ENCODE measurements at regions not wholly inside any gene's neighbourhood (a gene's known extent, or its start where the extent isn't known, plus 50 kb on each side); places are given as distances from the start of the nearest gene placed in this dataset.

GRCh38 chr2:107428781-107429180 lies 397.9 kb upstream of the RGPD4 start:
- 84 to 88% methylated on average over 3 of the region's 3 CpGs for WGBS, 2 donors
- DNase-seq (no peak), ATAC-seq (ENCODE audit: low FRiP score in 2 of 2) (no peak)
- TF ChIP-seq POLR2AphosphoS5 (IDR thresholded peaks at IDR 0.05) (no peak), POLR2A (IDR thresholded peaks at IDR 0.05) (no peak), EP300 (IDR thresholded peaks at IDR 0.05) (no peak), CTCF (IDR thresholded peaks at IDR 0.05) (no peak)
- H3K27ac ChIP-seq, result no peak overlapping the region
- no peaks in the 10 kb centered on the region for H3K27me3 ChIP-seq
- no peaks in the 10 kb centered on the region for H3K4me1 ChIP-seq
- H3K4me3 ChIP-seq, result no peak overlapping the region
- H3K9me3 ChIP-seq, result no peaks in the 10 kb centered on the region
- no peaks in the 10 kb centered on the region for H3K36me3 ChIP-seq

GRCh38 chr2:107430006-107430405 lies 396.7 kb upstream of the RGPD4 start:
- TF ChIP-seq POLR2AphosphoS5 (IDR thresholded peaks at IDR 0.05) (no peak), POLR2A (IDR thresholded peaks at IDR 0.05) (no peak), EP300 (IDR thresholded peaks at IDR 0.05) (no peak), CTCF (IDR thresholded peaks at IDR 0.05) (no peak)
- Histone ChIP-seq H3K27ac (no peak overlapping the region), H3K4me3 (no peak overlapping the region), H3K36me3 (no peaks in the 10 kb centered on the region), H3K27me3 (no peaks in the 10 kb centered on the region), H3K9me3 (no peaks in the 10 kb centered on the region), H3K4me1 (no peaks in the 10 kb centered on the region)
- ATAC-seq (ENCODE audit: low FRiP score in 2 of 2) (no peak), DNase-seq (no peak)
- 96 to 97% methylated on average over 1 of the region's 1 CpG for WGBS, 2 donors

- DNase-seq (peak in 1 of 2 donors; percentile 44), ATAC-seq (ENCODE audit: low FRiP score in 2 of 2) (no peak)
- Histone ChIP-seq H3K36me3 (no peaks in the 10 kb centered on the region), H3K4me3 (no peak overlapping the region), H3K27me3 (no peaks in the 10 kb centered on the region), H3K9me3 (no peaks in the 10 kb centered on the region), H3K27ac (no peak overlapping the region), H3K4me1 (no peaks in the 10 kb centered on the region)
- 73 to 78% methylated on average over 10 of the region's 10 CpGs for WGBS, 2 donors
- TF ChIP-seq CTCF (IDR thresholded peaks at IDR 0.05), result no peak
- no peak for TF ChIP-seq EP300 (IDR thresholded peaks at IDR 0.05)
- TF ChIP-seq POLR2A (IDR thresholded peaks at IDR 0.05), result no peak
- TF ChIP-seq POLR2AphosphoS5 (IDR thresholded peaks at IDR 0.05), result no peak
Observed at GRCh38 chr2:107430596-107431266, 396.0 kb upstream of the RGPD4 start.

- ATAC-seq (ENCODE audit: low FRiP score in 2 of 2), result no peak
- H3K27ac ChIP-seq, result no peak overlapping the region
- no peaks in the 10 kb centered on the region for H3K27me3 ChIP-seq
- TF ChIP-seq EP300 (IDR thresholded peaks at IDR 0.05), result no peak
- no peak for TF ChIP-seq POLR2A (IDR thresholded peaks at IDR 0.05)
- no peak for TF ChIP-seq POLR2AphosphoS5 (IDR thresholded peaks at IDR 0.05)
- H3K4me3 ChIP-seq, result no peak overlapping the region
- H3K4me1 ChIP-seq, result no peaks in the 10 kb centered on the region
- DNase-seq, result no peak
- H3K9me3 ChIP-seq, result no peaks in the 10 kb centered on the region
- no peaks in the 10 kb centered on the region for H3K36me3 ChIP-seq
Observed at GRCh38 chr2:107436281-107436680, 390.4 kb upstream of the RGPD4 start.

GRCh38 chr2:107437265-107437664 lies 389.4 kb upstream of the RGPD4 start:
- Histone ChIP-seq H3K4me1 (no peaks in the 10 kb centered on the region), H3K27me3 (no peaks in the 10 kb centered on the region), H3K36me3 (no peaks in the 10 kb centered on the region), H3K4me3 (no peak overlapping the region), H3K27ac (no peak overlapping the region), H3K9me3 (no peaks in the 10 kb centered on the region)
- DNase-seq (no peak), ATAC-seq (ENCODE audit: low FRiP score in 2 of 2) (no peak)
- no peak for TF ChIP-seq EP300 (IDR thresholded peaks at IDR 0.05)
- no peak for TF ChIP-seq CTCF (IDR thresholded peaks at IDR 0.05)
- no peak for TF ChIP-seq POLR2AphosphoS5 (IDR thresholded peaks at IDR 0.05)
- no peak for TF ChIP-seq POLR2A (IDR thresholded peaks at IDR 0.05)

All from upper lobe of left lung (tissue), 6 donors.